ENCODE measurements at regions not wholly inside any gene's neighbourhood (a gene's known extent, or its start where the extent isn't known, plus 50 kb on each side); places are given as distances from the start of the nearest gene placed in this dataset.
"Not testable (repeated sequence)": the region's sequence is repeated elsewhere in the genome, so short reads cannot be mapped to it uniquely, and the experiment has no call there.

GRCh38 chr11:23732026-23732425, 764.8 kb upstream of the LUZP2 start:
- H3K9me3 Mint-ChIP-seq: peaks cover 16% of the 10 kb centered on the region
- no peak overlapping the region for H3K4me3 Mint-ChIP-seq
- no peaks in the 10 kb centered on the region for H3K4me1 Mint-ChIP-seq
- ATAC-seq (no peak), DNase-seq (ENCODE audit: low spot score in 2 of 2) (no peak)
- H3K27ac Mint-ChIP-seq: no peak overlapping the region
- no peaks in the 10 kb centered on the region for H3K36me3 Mint-ChIP-seq

GRCh38 chr11:23746896-23747295, 750.0 kb upstream of the LUZP2 start:
- no peak for DNase-seq (ENCODE audit: low spot score in 2 of 2)
- Mint-ChIP-seq H3K4me3 (no peak overlapping the region), H3K9me3 (peaks cover 10% of the 10 kb centered on the region), H3K36me3 (no peaks in the 10 kb centered on the region), H3K4me1 (no peaks in the 10 kb centered on the region), H3K27ac (no peak overlapping the region)
- no peak for ATAC-seq

- DNase-seq (ENCODE audit: low spot score in 2 of 2) (no peak), ATAC-seq (no peak)
- Mint-ChIP-seq H3K27ac (no peak overlapping the region), H3K4me3 (no peak overlapping the region), H3K4me1 (no peaks in the 10 kb centered on the region), H3K36me3 (no peaks in the 10 kb centered on the region), H3K9me3 (peaks cover 8% of the 10 kb centered on the region)
Measured at GRCh38 chr11:23749762-23750430, 747.0 kb upstream of the LUZP2 start.

GRCh38 chr11:23751280-23751679, 745.6 kb upstream of the LUZP2 start:
- no peak overlapping the region for H3K27ac Mint-ChIP-seq
- DNase-seq (ENCODE audit: low spot score in 2 of 2): no peak
- H3K9me3 Mint-ChIP-seq: peaks cover 18% of the 10 kb centered on the region
- H3K36me3 Mint-ChIP-seq: no peaks in the 10 kb centered on the region
- no peaks in the 10 kb centered on the region for H3K4me1 Mint-ChIP-seq
- no peak for ATAC-seq
- no peak overlapping the region for H3K4me3 Mint-ChIP-seq

GRCh38 chr11:23755076-23755475, 741.8 kb upstream of the LUZP2 start:
- Mint-ChIP-seq H3K27ac (no peak overlapping the region), H3K36me3 (no peaks in the 10 kb centered on the region), H3K4me3 (no peak overlapping the region), H3K4me1 (no peaks in the 10 kb centered on the region), H3K9me3 (peaks cover 14% of the 10 kb centered on the region)
- DNase-seq (ENCODE audit: low spot score in 2 of 2) (no peak), ATAC-seq (no peak)

GRCh38 chr11:23755769-23756168, 741.1 kb upstream of the LUZP2 start:
- peaks cover 11% of the 10 kb centered on the region for H3K9me3 Mint-ChIP-seq

GRCh38 chr11:23759489-23759888, 737.4 kb upstream of the LUZP2 start:
- Mint-ChIP-seq H3K36me3 (no peaks in the 10 kb centered on the region), H3K4me3 (no peak overlapping the region), H3K27ac (no peak overlapping the region), H3K9me3 (peaks cover 19% of the 10 kb centered on the region), H3K4me1 (no peaks in the 10 kb centered on the region)
- ATAC-seq: no peak
- no peak for DNase-seq (ENCODE audit: low spot score in 2 of 2)

More at GRCh38 chr11:23755769-23756168, 741.1 kb upstream of the LUZP2 start:
- ATAC-seq (no peak), DNase-seq (ENCODE audit: low spot score in 2 of 2) (no peak)
- Mint-ChIP-seq H3K4me1 (no peaks in the 10 kb centered on the region), H3K27ac (no peak overlapping the region), H3K4me3 (no peak overlapping the region), H3K36me3 (no peaks in the 10 kb centered on the region)

GRCh38 chr11:23764286-23764685, 732.6 kb upstream of the LUZP2 start:
- no peak overlapping the region for H3K27ac Mint-ChIP-seq
- no peak for ATAC-seq
- no peaks in the 10 kb centered on the region for H3K36me3 Mint-ChIP-seq
- H3K4me1 Mint-ChIP-seq: no peaks in the 10 kb centered on the region
- no peak overlapping the region for H3K4me3 Mint-ChIP-seq
- DNase-seq (ENCODE audit: low spot score in 2 of 2): no peak
- H3K9me3 Mint-ChIP-seq: peaks cover 8% of the 10 kb centered on the region

- ATAC-seq: no peak
- peaks cover 10% of the 10 kb centered on the region for H3K9me3 Mint-ChIP-seq
- H3K4me3 Mint-ChIP-seq: no peak overlapping the region
- no peak overlapping the region for H3K27ac Mint-ChIP-seq
- H3K4me1 Mint-ChIP-seq: no peaks in the 10 kb centered on the region
- no peaks in the 10 kb centered on the region for H3K36me3 Mint-ChIP-seq
- no peak for DNase-seq (ENCODE audit: low spot score in 2 of 2)
Measured at GRCh38 chr11:23765682-23766252, 731.1 kb upstream of the LUZP2 start.

- Mint-ChIP-seq H3K4me3 (no peak overlapping the region), H3K4me1 (no peaks in the 10 kb centered on the region), H3K9me3 (peaks cover 6% of the 10 kb centered on the region), H3K27ac (no peak overlapping the region), H3K36me3 (no peaks in the 10 kb centered on the region)
- ATAC-seq (no peak), DNase-seq (ENCODE audit: low spot score in 2 of 2) (no peak)
Measured at GRCh38 chr11:23767576-23767975, 729.3 kb upstream of the LUZP2 start.

- ATAC-seq (no peak), DNase-seq (ENCODE audit: low spot score in 2 of 2) (no peak)
- no peaks in the 10 kb centered on the region for H3K36me3 Mint-ChIP-seq
- peaks cover 3% of the 10 kb centered on the region for H3K9me3 Mint-ChIP-seq
- H3K27ac Mint-ChIP-seq: no peak overlapping the region
- H3K4me1 Mint-ChIP-seq: no peaks in the 10 kb centered on the region
- H3K4me3 Mint-ChIP-seq: no peak overlapping the region
Measured at GRCh38 chr11:23769214-23769613, 727.6 kb upstream of the LUZP2 start.

- DNase-seq (ENCODE audit: low spot score in 2 of 2): no peak
- H3K36me3 Mint-ChIP-seq: no peaks in the 10 kb centered on the region
- H3K9me3 Mint-ChIP-seq: peaks cover 2% of the 10 kb centered on the region
- no peak overlapping the region for H3K4me3 Mint-ChIP-seq
- H3K27ac Mint-ChIP-seq: no peak overlapping the region
- ATAC-seq: no peak
- H3K4me1 Mint-ChIP-seq: no peaks in the 10 kb centered on the region
Measured at GRCh38 chr11:23772081-23772480, 724.8 kb upstream of the LUZP2 start.

GRCh38 chr11:23778971-23779370, 717.9 kb upstream of the LUZP2 start:
- ATAC-seq (no peak), DNase-seq (ENCODE audit: low spot score in 2 of 2) (no peak)
- Mint-ChIP-seq H3K4me1 (no peaks in the 10 kb centered on the region), H3K27ac (no peak overlapping the region), H3K9me3 (peaks cover 4% of the 10 kb centered on the region), H3K4me3 (no peak overlapping the region), H3K36me3 (no peaks in the 10 kb centered on the region)

GRCh38 chr11:23780231-23780630, 716.6 kb upstream of the LUZP2 start:
- peaks cover 7% of the 10 kb centered on the region for H3K9me3 Mint-ChIP-seq
- H3K4me3 Mint-ChIP-seq: no peak overlapping the region
- no peaks in the 10 kb centered on the region for H3K36me3 Mint-ChIP-seq
- no peaks in the 10 kb centered on the region for H3K4me1 Mint-ChIP-seq
- no peak for ATAC-seq
- DNase-seq (ENCODE audit: low spot score in 2 of 2): no peak
- no peak overlapping the region for H3K27ac Mint-ChIP-seq

- ATAC-seq (no peak), DNase-seq (ENCODE audit: low spot score in 2 of 2) (no peak)
- Mint-ChIP-seq H3K4me1 (no peaks in the 10 kb centered on the region), H3K9me3 (peaks cover 7% of the 10 kb centered on the region), H3K27ac (no peak overlapping the region), H3K4me3 (no peak overlapping the region), H3K36me3 (no peaks in the 10 kb centered on the region)
Measured at GRCh38 chr11:23781803-23782560, 714.9 kb upstream of the LUZP2 start.

GRCh38 chr11:23786974-23787373, 709.9 kb upstream of the LUZP2 start:
- not testable (repeated sequence) for DNase-seq (ENCODE audit: low spot score in 2 of 2); H3K27ac Mint-ChIP-seq; H3K4me3 Mint-ChIP-seq; H3K9me3 Mint-ChIP-seq; H3K36me3 Mint-ChIP-seq; H3K4me1 Mint-ChIP-seq; ATAC-seq
